K562 (cell line): ENCODE measurements at regions not wholly inside any gene's neighbourhood (a gene's known extent, or its start where the extent isn't known, plus 50 kb on each side); places are given as distances from the start of the nearest gene placed in this dataset.
A peak's percentile ranks its signal among the peaks of the same experiment; 100 is the strongest.

Experiments used
- ATAC-seq: fragments of 200-7000 bp; cut with Tn5 transposase; 3 replicates; pipeline ENCODE4 v1.9.1; 2020; ENCODE audit warnings: moderate library complexity
- BruUV-seq: library from RNA; stranded (reverse); fragments of 400-500 nt; replicated peaks from 2 replicates; lab custom pipeline; 2021; lab: Mats Ljungman, UMichigan
- CTCF ChIA-PET: fragments of 300-600 bp; formaldehyde crosslinking; extraction: SDS; loops from one replicate; lab custom pipeline; 2021; ENCODE audit warnings: low intra/inter-chr PET ratio; lab: Yijun Ruan, JAX
- POLR2A ChIA-PET: fragments of 300-600, 350-650 bp; sonication (Branson Sonifier 250); formaldehyde crosslinking; extraction: SDS; loops from one replicate; lab custom pipeline; 2021; ENCODE audit warnings: antibody characterized with exemption, inconsistent platforms; lab: Yijun Ruan, JAX
- DNase-seq, 4 experiments: peaks; one replicate each; pipeline versions ENCODE4 v3.0.0 to v3.0.0-alpha.2; 2011 to 2018; ENCODE audit warnings: low spot score in 3 of 4, mixed read lengths in 3 of 4; ENCODE audit errors: extremely low read depth in 1 of 4
- FAIRE-seq: peaks from 2 replicates; lab custom pipeline; 2011; peaks lifted over from hg19 to GRCh38; lab: Jason Lieb, UNC
- H2AFZ ChIP-seq: 2 replicates; pipeline ENCODE4 v1.6.0; 2011; ENCODE audit warnings: low read depth, low read length, control low read depth, inconsistent platforms
- H3K27ac ChIP-seq: fragments of 200-600 bp; 3 replicates; pipeline ENCODE4 v1.8.0; 2011; ENCODE audit warnings: low read depth, mild to moderate bottlenecking, control low read depth, inconsistent platforms, low read length, moderate library complexity, mixed read lengths; ENCODE audit errors: extremely low read depth
- H3K27me3 ChIP-seq, 2 experiments: fragments of 300-600 bp in 1 of 2; 2 replicates in 1 of 2; 3 replicates in 1 of 2; pipeline versions ENCODE4 v1.6.0 to v1.8.0; 2011; ENCODE audit warnings: inconsistent platforms in 2 of 2, low read length in 2 of 2, mild to moderate bottlenecking in 1 of 2, mixed read lengths in 1 of 2, moderate library complexity in 1 of 2; ENCODE audit not compliant: control insufficient read depth in 2 of 2, insufficient read depth in 2 of 2
- H3K36me3 ChIP-seq: fragments of 300-600 bp; 3 replicates; pipeline ENCODE4 v1.8.0; 2011; ENCODE audit warnings: mild to moderate bottlenecking, low read length, inconsistent platforms; ENCODE audit not compliant: control insufficient read depth, insufficient read depth
- H3K4me1 ChIP-seq, 2 experiments: fragments of 200-600 bp in 1 of 2; replicated peaks in 1 of 2; 2 replicates in 1 of 2; 3 replicates in 1 of 2; pipeline versions ENCODE4 v1.5.1 to v1.8.0; 2011; ENCODE audit warnings: inconsistent platforms in 2 of 2, low read length in 2 of 2, mild to moderate bottlenecking in 1 of 2, mixed read lengths in 1 of 2, moderate library complexity in 1 of 2; ENCODE audit not compliant: control insufficient read depth in 2 of 2, insufficient read depth in 2 of 2
- H3K4me2 ChIP-seq: 2 replicates; pipeline ENCODE4 v1.6.1; 2011; ENCODE audit warnings: low read length, control low read depth, inconsistent platforms, mixed read lengths; ENCODE audit not compliant: insufficient read depth
- H3K4me3 ChIP-seq: fragments of 200-600 bp; sonication (generic), shearing (Covaris generic); 2 replicates; pipeline ENCODE4 v1.5.1; 2016; ENCODE audit warnings: control low read depth, inconsistent platforms
- H3K79me2 ChIP-seq: fragments of 200-600 bp; 3 replicates; pipeline ENCODE4 v1.8.0; 2011; ENCODE audit warnings: low read length, inconsistent platforms; ENCODE audit not compliant: control insufficient read depth, insufficient read depth
- H3K9ac ChIP-seq, 2 experiments: 2 replicates each; pipeline versions ENCODE4 v1.6.0 to v1.6.1; 2011; ENCODE audit warnings: low read depth in 2 of 2, low read length in 2 of 2, control low read depth in 1 of 2, inconsistent platforms in 1 of 2, mild to moderate bottlenecking in 1 of 2, mixed read lengths in 1 of 2; ENCODE audit not compliant: insufficient read depth in 1 of 2
- H3K9me1 ChIP-seq: one replicate; pipeline ENCODE4 v1.6.0; 2011; ENCODE audit warnings: inconsistent platforms, mild to moderate bottlenecking, low read length, moderate library complexity; ENCODE audit not compliant: control insufficient read depth, insufficient read depth
- H3K9me3 ChIP-seq: replicated peaks from 2 replicates; pipeline ENCODE4 v1.5.1; 2011; ENCODE audit warnings: low read depth, low read length, inconsistent platforms; ENCODE audit not compliant: control insufficient read depth, insufficient read depth
- H4K20me1 ChIP-seq: replicated peaks from 2 replicates; pipeline ENCODE4 v1.6.1; 2011; ENCODE audit warnings: low read length, inconsistent platforms, mixed read lengths; ENCODE audit not compliant: control insufficient read depth, insufficient read depth
- FOXJ2 ChIP-seq: fragments of 200-800 bp; sonication (Bioruptor generic); IDR thresholded peaks from 2 replicates; pipeline ENCODE4 v1.6.1; 2016; ENCODE audit warnings: missing genetic modification characterization, missing compliant biosample characterization
- FOXK1 ChIP-seq: sonication (generic); formaldehyde crosslinking; IDR thresholded peaks from 2 replicates; pipeline ENCODE4 v1.8.0; 2022; ENCODE audit warnings: missing genetic modification reagents, mild to moderate bottlenecking, borderline replicate concordance
- JUN ChIP-seq, 2 experiments: sonication (generic) in 1 of 2; formaldehyde crosslinking in 1 of 2; IDR thresholded peaks; 2 replicates each; pipeline versions ENCODE4 v1.6.1 to v1.8.0; 2012 to 2022; ENCODE audit warnings: borderline replicate concordance in 2 of 2, mild to moderate bottlenecking in 2 of 2, improper control_type of control experiment in 1 of 2, low read depth in 1 of 2, low read length in 1 of 2, missing genetic modification reagents in 1 of 2
- LEF1 ChIP-seq: fragments of 450-650 bp; IDR thresholded peaks from 2 replicates; pipeline ENCODE4 v1.6.1; 2016; ENCODE audit warnings: mild to moderate bottlenecking
- MXI1 ChIP-seq: IDR thresholded peaks from 2 replicates; pipeline ENCODE4 v1.6.1; 2011; ENCODE audit warnings: low read depth, mild to moderate bottlenecking, improper control_type of control experiment, low read length
- PRPF4 ChIP-seq: fragments of 200-400 bp; formaldehyde crosslinking; IDR thresholded peaks from one replicate; pipeline ENCODE4 v1.6.1; 2017; ENCODE audit warnings: low read length, low read depth, mild to moderate bottlenecking; ENCODE audit not compliant: insufficient read depth, poor library complexity, severe bottlenecking
- RHOXF2B ChIP-seq: fragments of 250-450 bp; sonication (Bioruptor Pico); conservative IDR thresholded peaks from 2 replicates; pipeline ENCODE4 v1.5.1; 2021
- ZEB2 ChIP-seq: fragments of 450-650 bp; IDR thresholded peaks from 2 replicates; pipeline ENCODE4 v1.6.1; 2016
- ZNF445 ChIP-seq: fragments of 250-450 bp; sonication (Bioruptor Pico); IDR thresholded peaks from 2 replicates; pipeline ENCODE4 v1.4.0; 2020; ENCODE audit warnings: low read depth, mild to moderate bottlenecking, moderate library complexity
- ZNF785 ChIP-seq: fragments of 250-450 bp; sonication (Bioruptor Pico); IDR thresholded peaks from 2 replicates; pipeline ENCODE4 v1.4.0; 2020; ENCODE audit warnings: mild to moderate bottlenecking
- ZNF79 ChIP-seq: fragments of 250-450 bp; sonication (Bioruptor Pico); IDR thresholded peaks from 2 replicates; pipeline ENCODE4 v1.4.0; 2020; ENCODE audit warnings: low read depth, mild to moderate bottlenecking, moderate library complexity
- in situ Hi-C: fragments of 300-500 bp; cut with MboI; formaldehyde crosslinking; loops from 4 replicates; pipeline ENCODE4 v1.15.0; 2018; ENCODE audit warnings: inconsistent platforms, mixed read lengths
- intact Hi-C: fragments of 100-400 bp; cut with micrococcal nuclease; formaldehyde crosslinking; loops from 2 replicates; pipeline ENCODE4 v1.14.2; 2022

GRCh38 chr12:92079054-92079385 lies 66.6 kb downstream of the BTG1 start:
- peak overlapping the region; percentile 25; the same call in 1 of the 2 replicates for H2AFZ ChIP-seq
- no peaks in the 10 kb centered on the region for H4K20me1 ChIP-seq
- no peaks in the 10 kb centered on the region for H3K36me3 ChIP-seq
- DNase-seq (no peak), ATAC-seq (no peak), FAIRE-seq (no peak)
- H3K9me1 ChIP-seq: no peaks in the 10 kb centered on the region
- BruUV-seq: no TSS peak
- no peaks in the 10 kb centered on the region for H3K79me2 ChIP-seq
- ChIA-PET POLR2A (no interaction called here), CTCF (no interaction called here)
- in situ Hi-C loops: no loop called here
- intact Hi-C loops: loop anchor here (5.0 kb wide), 1 partner anchor 63 kb away; no protein-coding TSS in a partner anchor
- H3K4me1 ChIP-seq: peaks cover 0 to 49% of the 10 kb centered on the region in 2 experiments; a peak in 3 of 5 replicates
- H3K27me3 ChIP-seq: no peaks in the 10 kb centered on the region
- no peak overlapping the region; the same call in 2 of the 3 replicates for H3K27ac ChIP-seq
- H3K4me2 ChIP-seq: no peak overlapping the region
- H3K4me3 ChIP-seq: no peak overlapping the region
- no peaks in the 10 kb centered on the region for H3K9me3 ChIP-seq
- H3K9ac ChIP-seq: no peak overlapping the region
- TF ChIP-seq ZEB2 (no peak), ZNF445 (CRISPR knock-in tag) (no peak), FOXK1 (CRISPR knock-in tag) (no peak), ZNF79 (CRISPR knock-in tag) (no peak), FOXJ2 (tag) (no peak), ZNF785 (no peak), LEF1 (no peak), RHOXF2B (CRISPR knock-in tag) (no peak), JUN (IDR thresholded peaks at IDR 0.05; ENCODE audit: borderline replicate concordance, low read depth, low read length) (no peak), JUN (CRISPR knock-in tag; IDR thresholded peaks at IDR 0.05; ENCODE audit: borderline replicate concordance) (no peak), PRPF4 (no peak), MXI1 (no peak)
